ENCODE measurements at regions not wholly inside any gene's neighbourhood (a gene's known extent, or its start where the extent isn't known, plus 50 kb on each side); places are given as distances from the start of the nearest gene placed in this dataset.
"Not testable (repeated sequence)": the region's sequence is repeated elsewhere in the genome, so short reads cannot be mapped to it uniquely, and the experiment has no call there.

GRCh38 chr12:73057428-73057827 is 785.3 kb downstream of the TRHDE start:
- DNase-seq = no peak

- DNase-seq = no peak
Observed at GRCh38 chr12:73065913-73066312, 793.7 kb downstream of the TRHDE start.

GRCh38 chr12:73067616-73068015 is 795.4 kb downstream of the TRHDE start:
- no peak for DNase-seq

GRCh38 chr12:73072214-73072613 is 800.0 kb downstream of the TRHDE start:
- no peak for DNase-seq

- no peak for DNase-seq
Observed at GRCh38 chr12:73076760-73077159, 804.6 kb downstream of the TRHDE start.

GRCh38 chr12:73083736-73084135 is 811.6 kb downstream of the TRHDE start:
- no peak for DNase-seq

- no peak for DNase-seq
Observed at GRCh38 chr12:73106296-73106695, 834.1 kb downstream of the TRHDE start.

GRCh38 chr12:73106896-73107295 is 834.7 kb downstream of the TRHDE start:
- no peak for DNase-seq

- no peak for DNase-seq
Observed at GRCh38 chr12:73110816-73111215, 838.6 kb downstream of the TRHDE start.

- no peak for DNase-seq
Observed at GRCh38 chr12:73112035-73112816, 840.1 kb downstream of the TRHDE start.

- DNase-seq = no peak
Observed at GRCh38 chr12:73124480-73124879, 852.3 kb downstream of the TRHDE start.

- DNase-seq = no peak
Observed at GRCh38 chr12:73125148-73125547, 853.0 kb downstream of the TRHDE start.

- no peak for DNase-seq
Observed at GRCh38 chr12:73136386-73136785, 864.2 kb downstream of the TRHDE start.

- DNase-seq = not testable (repeated sequence)
Observed at GRCh38 chr12:73139642-73140041, 867.5 kb downstream of the TRHDE start.

- DNase-seq = no peak
Observed at GRCh38 chr12:73158341-73158740, 886.2 kb downstream of the TRHDE start.

- no peak for DNase-seq
Observed at GRCh38 chr12:73159954-73160353, 887.8 kb downstream of the TRHDE start.

- DNase-seq = no peak
Observed at GRCh38 chr12:73161970-73162369, 889.8 kb downstream of the TRHDE start.

- DNase-seq = no peak
Observed at GRCh38 chr12:73180734-73181133, 908.6 kb downstream of the TRHDE start.

GRCh38 chr12:73181244-73181643 is 909.1 kb downstream of the TRHDE start:
- no peak for DNase-seq

- DNase-seq = no peak
Observed at GRCh38 chr12:73185403-73185802, 913.2 kb downstream of the TRHDE start.

- no peak for DNase-seq
Observed at GRCh38 chr12:73186272-73186671, 914.1 kb downstream of the TRHDE start.

GRCh38 chr12:73187765-73188164 is 915.6 kb downstream of the TRHDE start:
- no peak for DNase-seq

- DNase-seq = no peak
Observed at GRCh38 chr12:73210548-73211204, 938.5 kb downstream of the TRHDE start.

- no peak for DNase-seq
Observed at GRCh38 chr12:73220951-73221350, 948.8 kb downstream of the TRHDE start.

- no peak for DNase-seq
Observed at GRCh38 chr12:73221398-73221797, 949.2 kb downstream of the TRHDE start.
